ENCODE measurements at regions not wholly inside any gene's neighbourhood (a gene's known extent, or its start where the extent isn't known, plus 50 kb on each side); places are given as distances from the start of the nearest gene placed in this dataset.

GRCh38 chr4:27844376-27844775 is 983.7 kb downstream of the STIM2 start:
- intact Hi-C loops (cut with DNase I): no loop called here
- no peak for DNase-seq (ENCODE audit: low spot score)

- no peak for DNase-seq (ENCODE audit: low spot score)
- intact Hi-C loops (cut with DNase I): no loop called here
Observed at GRCh38 chr4:27846951-27847350, 986.3 kb downstream of the STIM2 start.

GRCh38 chr4:27861381-27861787 is 1000.7 kb downstream of the STIM2 start:
- intact Hi-C loops (cut with DNase I): no loop called here
- DNase-seq (ENCODE audit: low spot score): no peak

- intact Hi-C loops (cut with DNase I): no loop called here
- DNase-seq (ENCODE audit: low spot score): no peak
Observed at GRCh38 chr4:27861802-27862201, 1001.2 kb downstream of the STIM2 start.

GRCh38 chr4:27873596-27873995 is 1013.0 kb downstream of the STIM2 start:
- no peak for DNase-seq (ENCODE audit: low spot score)
- intact Hi-C loops (cut with DNase I): no loop called here

- intact Hi-C loops (cut with DNase I): no loop called here
- no peak for DNase-seq (ENCODE audit: low spot score)
Observed at GRCh38 chr4:27881705-27882104, 1021.1 kb downstream of the STIM2 start.

- intact Hi-C loops (cut with DNase I): no loop called here
- no peak for DNase-seq (ENCODE audit: low spot score)
Observed at GRCh38 chr4:27886120-27886519, 1025.5 kb downstream of the STIM2 start.

GRCh38 chr4:27887646-27888045 is 1027.0 kb downstream of the STIM2 start:
- intact Hi-C loops (cut with DNase I): no loop called here
- DNase-seq (ENCODE audit: low spot score): no peak

- intact Hi-C loops (cut with DNase I): no loop called here
- no peak for DNase-seq (ENCODE audit: low spot score)
Observed at GRCh38 chr4:27888505-27888904, 1027.9 kb downstream of the STIM2 start.

GRCh38 chr4:27894951-27895350 is 1034.3 kb downstream of the STIM2 start:
- intact Hi-C loops (cut with DNase I): no loop called here
- DNase-seq (ENCODE audit: low spot score): no peak

- no peak for DNase-seq (ENCODE audit: low spot score)
- intact Hi-C loops (cut with DNase I): no loop called here
Observed at GRCh38 chr4:27908356-27908755, 1047.7 kb downstream of the STIM2 start.

- intact Hi-C loops (cut with DNase I): no loop called here
- no peak for DNase-seq (ENCODE audit: low spot score)
Observed at GRCh38 chr4:27910227-27910626, 1049.6 kb downstream of the STIM2 start.

GRCh38 chr4:27911047-27911446 is 1050.4 kb downstream of the STIM2 start:
- intact Hi-C loops (cut with DNase I): no loop called here
- DNase-seq (ENCODE audit: low spot score): no peak

GRCh38 chr4:27913738-27914137 is 1053.1 kb downstream of the STIM2 start:
- no peak for DNase-seq (ENCODE audit: low spot score)
- intact Hi-C loops (cut with DNase I): no loop called here

GRCh38 chr4:27915822-27916221 is 1055.2 kb downstream of the STIM2 start:
- no peak for DNase-seq (ENCODE audit: low spot score)
- intact Hi-C loops (cut with DNase I): no loop called here

- no peak for DNase-seq (ENCODE audit: low spot score)
- intact Hi-C loops (cut with DNase I): no loop called here
Observed at GRCh38 chr4:27916452-27917184, 1056.0 kb downstream of the STIM2 start.

- no peak for DNase-seq (ENCODE audit: low spot score)
- intact Hi-C loops (cut with DNase I): no loop called here
Observed at GRCh38 chr4:27917381-27917780, 1056.7 kb downstream of the STIM2 start.

GRCh38 chr4:27921231-27921630 is 1060.6 kb downstream of the STIM2 start:
- no peak for DNase-seq (ENCODE audit: low spot score)
- intact Hi-C loops (cut with DNase I): no loop called here

- intact Hi-C loops (cut with DNase I): no loop called here
- no peak for DNase-seq (ENCODE audit: low spot score)
Observed at GRCh38 chr4:27928761-27929540, 1068.3 kb downstream of the STIM2 start.

GRCh38 chr4:27930291-27930690 is 1069.7 kb downstream of the STIM2 start:
- intact Hi-C loops (cut with DNase I): no loop called here
- no peak for DNase-seq (ENCODE audit: low spot score)

GRCh38 chr4:27930976-27931375 is 1070.3 kb downstream of the STIM2 start:
- intact Hi-C loops (cut with DNase I): no loop called here
- DNase-seq (ENCODE audit: low spot score): no peak
